CD8-positive, alpha-beta memory T cell (primary cell): ENCODE measurements at regions not wholly inside any gene's neighbourhood (a gene's known extent, or its start where the extent isn't known, plus 50 kb on each side); places are given as distances from the start of the nearest gene placed in this dataset.

Experiments
- CTCF ChIA-PET: fragments of 350-600 bp; sonication (Branson Sonifier 250); formaldehyde crosslinking; loops from one replicate; lab custom pipeline; 2021; ENCODE audit warnings: antibody characterized with exemption; lab: Charles Lee
- POLR2A ChIA-PET: fragments of 350-600 bp; sonication (Branson Sonifier 250); formaldehyde crosslinking; loops from one replicate; lab custom pipeline; 2021; ENCODE audit warnings: antibody characterized with exemption; lab: Charles Lee
- DNase-seq, 5 donors: peaks; one replicate each; pipeline versions ENCODE4 v3.0.0 to v3.0.0-alpha.2; 2020 to 2022; ENCODE audit warnings: mixed read lengths in 1 of 5
- H3K27ac ChIP-seq: one replicate; pipeline ENCODE4 v1.7.0; 2013; ENCODE audit warnings: low read depth, mild to moderate bottlenecking, low read length, moderate library complexity
- H3K27me3 ChIP-seq: 2 replicates; pipeline ENCODE4 v1.7.0; 2013; ENCODE audit warnings: low read length, mild to moderate bottlenecking; ENCODE audit not compliant: insufficient read depth, poor library complexity, severe bottlenecking
- H3K36me3 ChIP-seq: 2 replicates; pipeline ENCODE4 v1.7.0; 2013; ENCODE audit warnings: mild to moderate bottlenecking, low read length, moderate library complexity; ENCODE audit not compliant: insufficient read depth
- H3K4me1 ChIP-seq: 2 replicates; pipeline ENCODE4 v1.7.0; 2013; ENCODE audit warnings: mild to moderate bottlenecking, low read length, moderate library complexity; ENCODE audit not compliant: insufficient read depth
- H3K4me3 ChIP-seq: 2 replicates; pipeline ENCODE4 v1.7.0; 2013; ENCODE audit warnings: mild to moderate bottlenecking, low read length
- H3K9me3 ChIP-seq: 2 replicates; pipeline ENCODE4 v1.7.0; 2013; ENCODE audit warnings: mild to moderate bottlenecking, low read length
- H3K27ac Mint-ChIP-seq, 8 donors: one replicate each; pipeline ENCODE4 v1.8.0; 2020 to 2021; ENCODE audit warnings: mixed read lengths in 8 of 8, mild to moderate bottlenecking in 6 of 8, inconsistent platforms in 3 of 8, moderate library complexity in 3 of 8
- H3K27me3 Mint-ChIP-seq, 2 donors: one replicate each; pipeline ENCODE4 v1.8.0; 2020 to 2021; ENCODE audit warnings: mixed read lengths in 2 of 2, mild to moderate bottlenecking in 1 of 2, moderate library complexity in 1 of 2
- H3K36me3 Mint-ChIP-seq, 3 donors: one replicate each; pipeline ENCODE4 v1.8.0; 2020 to 2021; ENCODE audit warnings: mixed read lengths in 3 of 3, inconsistent platforms in 1 of 3, mild to moderate bottlenecking in 1 of 3
- H3K4me1 Mint-ChIP-seq, 3 donors: one replicate each; pipeline ENCODE4 v1.8.0; 2020 to 2021; ENCODE audit warnings: mixed read lengths in 3 of 3, inconsistent platforms in 1 of 3, mild to moderate bottlenecking in 1 of 3
- H3K4me3 Mint-ChIP-seq, 7 donors: one replicate each; pipeline ENCODE4 v1.8.0; 2020 to 2021; ENCODE audit warnings: mixed read lengths in 7 of 7, mild to moderate bottlenecking in 6 of 7, moderate library complexity in 4 of 7, inconsistent platforms in 2 of 7
- H3K9me3 Mint-ChIP-seq, 5 donors: one replicate each; pipeline ENCODE4 v1.8.0; 2020 to 2022; ENCODE audit warnings: mixed read lengths in 5 of 5, mild to moderate bottlenecking in 3 of 5, moderate library complexity in 2 of 5, inconsistent platforms in 1 of 5

- Mint-ChIP-seq H3K36me3 (no peaks in the 10 kb centered on the region), H3K27ac (no peak overlapping the region), H3K27me3 (peaks cover 5 to 18% of the 10 kb centered on the region in 2 donors), H3K9me3 (peaks cover 0 to 4% (median under 1%) of the 10 kb centered on the region in 5 donors), H3K4me1 (no peaks in the 10 kb centered on the region), H3K4me3 (no peak overlapping the region)
- no peaks in the 10 kb centered on the region for H3K9me3 ChIP-seq
- no peak overlapping the region for H3K27ac ChIP-seq
- H3K27me3 ChIP-seq: no peaks in the 10 kb centered on the region
- no peak for DNase-seq
- no peaks in the 10 kb centered on the region for H3K4me1 ChIP-seq
- POLR2A ChIA-PET: no interaction called here
- H3K4me3 ChIP-seq: no peak overlapping the region
- CTCF ChIA-PET: no interaction called here
- H3K36me3 ChIP-seq: no peaks in the 10 kb centered on the region
Measured at GRCh38 chr1:98500324-98500723, 161.2 kb upstream of the SNX7 start.

GRCh38 chr1:98498651-98499050 lies 162.9 kb upstream of the SNX7 start:
- no peaks in the 10 kb centered on the region for H3K9me3 ChIP-seq
- H3K36me3 ChIP-seq: no peaks in the 10 kb centered on the region
- DNase-seq: no peak
- H3K27ac ChIP-seq: no peak overlapping the region
- CTCF ChIA-PET: no interaction called here
- Mint-ChIP-seq H3K36me3 (no peaks in the 10 kb centered on the region), H3K9me3 (no peaks in the 10 kb centered on the region), H3K27me3 (peaks cover 2 to 12% of the 10 kb centered on the region in 2 donors), H3K4me3 (no peak overlapping the region), H3K27ac (no peak overlapping the region), H3K4me1 (no peaks in the 10 kb centered on the region)
- no peak overlapping the region for H3K4me3 ChIP-seq
- H3K27me3 ChIP-seq: no peaks in the 10 kb centered on the region
- POLR2A ChIA-PET: no interaction called here
- H3K4me1 ChIP-seq: no peaks in the 10 kb centered on the region

GRCh38 chr1:98497497-98497896 lies 164.0 kb upstream of the SNX7 start:
- ChIA-PET POLR2A (no interaction called here), CTCF (no interaction called here)
- H3K4me1 Mint-ChIP-seq: no peaks in the 10 kb centered on the region
- Histone ChIP-seq H3K4me3 (no peak overlapping the region), H3K27ac (no peak overlapping the region), H3K36me3 (no peaks in the 10 kb centered on the region), H3K27me3 (no peaks in the 10 kb centered on the region), H3K9me3 (no peaks in the 10 kb centered on the region), H3K4me1 (no peaks in the 10 kb centered on the region)
- no peaks in the 10 kb centered on the region for H3K36me3 Mint-ChIP-seq
- H3K4me3 Mint-ChIP-seq: no peak overlapping the region
- no peaks in the 10 kb centered on the region for H3K9me3 Mint-ChIP-seq
- DNase-seq: no peak
- peaks cover 4 to 12% of the 10 kb centered on the region in 2 donors for H3K27me3 Mint-ChIP-seq
- no peak overlapping the region for H3K27ac Mint-ChIP-seq

GRCh38 chr1:98496256-98496995 lies 165.1 kb upstream of the SNX7 start:
- Mint-ChIP-seq H3K4me3 (no peak overlapping the region), H3K36me3 (no peaks in the 10 kb centered on the region), H3K9me3 (no peaks in the 10 kb centered on the region), H3K27ac (no peak overlapping the region), H3K4me1 (no peaks in the 10 kb centered on the region), H3K27me3 (peaks cover 4 to 11% of the 10 kb centered on the region in 2 donors)
- Histone ChIP-seq H3K36me3 (no peaks in the 10 kb centered on the region), H3K27ac (no peak overlapping the region), H3K9me3 (no peaks in the 10 kb centered on the region), H3K27me3 (no peaks in the 10 kb centered on the region), H3K4me1 (no peaks in the 10 kb centered on the region), H3K4me3 (no peak overlapping the region)
- DNase-seq: no peak
- POLR2A ChIA-PET: no interaction called here
- CTCF ChIA-PET: no interaction called here

- no peaks in the 10 kb centered on the region for H3K36me3 Mint-ChIP-seq
- no peaks in the 10 kb centered on the region for H3K9me3 Mint-ChIP-seq
- Histone ChIP-seq H3K9me3 (no peaks in the 10 kb centered on the region), H3K36me3 (no peaks in the 10 kb centered on the region), H3K4me1 (no peaks in the 10 kb centered on the region), H3K4me3 (no peak overlapping the region), H3K27me3 (no peaks in the 10 kb centered on the region), H3K27ac (no peak overlapping the region)
- DNase-seq: no peak
- no peaks in the 10 kb centered on the region for H3K4me1 Mint-ChIP-seq
- no peak overlapping the region for H3K4me3 Mint-ChIP-seq
- H3K27me3 Mint-ChIP-seq: peaks cover 10 to 11% of the 10 kb centered on the region in 2 donors
- ChIA-PET CTCF (no interaction called here), POLR2A (no interaction called here)
- no peak overlapping the region for H3K27ac Mint-ChIP-seq
Measured at GRCh38 chr1:98493469-98493868, 168.1 kb upstream of the SNX7 start.

- POLR2A ChIA-PET: no interaction called here
Measured at GRCh38 chr1:98490099-98490498, 171.4 kb upstream of the SNX7 start.

GRCh38 chr1:98487620-98488019 lies 173.9 kb upstream of the SNX7 start:
- Histone ChIP-seq H3K27ac (no peak overlapping the region), H3K4me1 (no peaks in the 10 kb centered on the region), H3K36me3 (no peaks in the 10 kb centered on the region), H3K27me3 (no peaks in the 10 kb centered on the region), H3K4me3 (no peak overlapping the region), H3K9me3 (no peaks in the 10 kb centered on the region)
- Mint-ChIP-seq H3K27me3 (peaks cover 11 to 13% of the 10 kb centered on the region in 2 donors), H3K4me3 (no peak overlapping the region), H3K27ac (no peak overlapping the region), H3K4me1 (no peaks in the 10 kb centered on the region), H3K36me3 (no peaks in the 10 kb centered on the region), H3K9me3 (no peaks in the 10 kb centered on the region)
- CTCF ChIA-PET: no interaction called here
- POLR2A ChIA-PET: no interaction called here
- no peak for DNase-seq

More at GRCh38 chr1:98490099-98490498, 171.4 kb upstream of the SNX7 start:
- CTCF ChIA-PET: no interaction called here
- H3K36me3 ChIP-seq: no peaks in the 10 kb centered on the region
- no peak overlapping the region for H3K4me3 Mint-ChIP-seq
- H3K9me3 Mint-ChIP-seq: no peaks in the 10 kb centered on the region
- H3K4me1 ChIP-seq: no peaks in the 10 kb centered on the region
- H3K4me3 ChIP-seq: no peak overlapping the region
- no peak overlapping the region for H3K27ac Mint-ChIP-seq
- H3K27ac ChIP-seq: no peak overlapping the region
- no peaks in the 10 kb centered on the region for H3K36me3 Mint-ChIP-seq
- no peak for DNase-seq
- no peaks in the 10 kb centered on the region for H3K4me1 Mint-ChIP-seq
- no peaks in the 10 kb centered on the region for H3K27me3 ChIP-seq
- H3K27me3 Mint-ChIP-seq: peaks cover 10 to 11% of the 10 kb centered on the region in 2 donors
- H3K9me3 ChIP-seq: no peaks in the 10 kb centered on the region

- H3K27me3 Mint-ChIP-seq: peaks cover 11 to 18% of the 10 kb centered on the region in 2 donors
- Histone ChIP-seq H3K27me3 (no peaks in the 10 kb centered on the region), H3K36me3 (no peaks in the 10 kb centered on the region), H3K4me1 (no peaks in the 10 kb centered on the region), H3K4me3 (no peak overlapping the region), H3K9me3 (no peaks in the 10 kb centered on the region), H3K27ac (no peak overlapping the region)
- no peak overlapping the region for H3K4me3 Mint-ChIP-seq
- no peak overlapping the region for H3K27ac Mint-ChIP-seq
- no peaks in the 10 kb centered on the region for H3K36me3 Mint-ChIP-seq
- ChIA-PET CTCF (no interaction called here), POLR2A (no interaction called here)
- H3K4me1 Mint-ChIP-seq: no peaks in the 10 kb centered on the region
- H3K9me3 Mint-ChIP-seq: no peaks in the 10 kb centered on the region
- no peak for DNase-seq
Measured at GRCh38 chr1:98482611-98483010, 178.9 kb upstream of the SNX7 start.
